ENCODE measurements at regions not wholly inside any gene's neighbourhood (a gene's known extent, or its start where the extent isn't known, plus 50 kb on each side); places are given as distances from the start of the nearest gene placed in this dataset.

DNA sequence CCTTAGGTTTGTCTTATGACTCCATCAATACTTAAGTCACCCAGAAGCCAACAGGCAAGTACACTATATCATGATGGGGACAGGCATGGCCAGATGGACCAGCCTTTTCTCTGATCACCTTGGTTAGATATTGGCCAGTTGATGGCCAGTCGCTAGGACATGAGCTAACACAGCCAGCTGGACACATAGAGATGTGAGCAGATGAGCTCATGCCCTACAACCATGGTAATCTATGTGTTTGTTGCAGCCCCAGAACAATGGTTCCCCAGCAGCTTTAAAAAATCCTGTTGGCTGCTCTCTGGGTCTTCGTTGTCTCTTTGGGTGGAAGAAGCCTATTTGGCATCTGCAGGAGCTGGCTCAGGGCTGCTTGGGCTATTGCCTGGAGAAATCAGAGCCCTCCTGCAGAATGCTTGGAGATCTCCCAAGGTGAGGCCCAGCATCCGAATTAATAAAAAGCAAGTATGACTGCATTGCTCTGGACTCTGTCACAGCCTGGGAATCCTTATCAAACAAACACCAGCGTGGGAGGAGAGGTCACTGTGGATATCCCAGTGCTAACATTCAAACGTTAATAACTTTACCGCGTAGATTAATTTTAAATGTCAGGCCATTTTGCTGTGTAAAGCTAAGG, 62.3 kb upstream of the KLHL29 start:
- TF ChIP-seq, protein P1, sequence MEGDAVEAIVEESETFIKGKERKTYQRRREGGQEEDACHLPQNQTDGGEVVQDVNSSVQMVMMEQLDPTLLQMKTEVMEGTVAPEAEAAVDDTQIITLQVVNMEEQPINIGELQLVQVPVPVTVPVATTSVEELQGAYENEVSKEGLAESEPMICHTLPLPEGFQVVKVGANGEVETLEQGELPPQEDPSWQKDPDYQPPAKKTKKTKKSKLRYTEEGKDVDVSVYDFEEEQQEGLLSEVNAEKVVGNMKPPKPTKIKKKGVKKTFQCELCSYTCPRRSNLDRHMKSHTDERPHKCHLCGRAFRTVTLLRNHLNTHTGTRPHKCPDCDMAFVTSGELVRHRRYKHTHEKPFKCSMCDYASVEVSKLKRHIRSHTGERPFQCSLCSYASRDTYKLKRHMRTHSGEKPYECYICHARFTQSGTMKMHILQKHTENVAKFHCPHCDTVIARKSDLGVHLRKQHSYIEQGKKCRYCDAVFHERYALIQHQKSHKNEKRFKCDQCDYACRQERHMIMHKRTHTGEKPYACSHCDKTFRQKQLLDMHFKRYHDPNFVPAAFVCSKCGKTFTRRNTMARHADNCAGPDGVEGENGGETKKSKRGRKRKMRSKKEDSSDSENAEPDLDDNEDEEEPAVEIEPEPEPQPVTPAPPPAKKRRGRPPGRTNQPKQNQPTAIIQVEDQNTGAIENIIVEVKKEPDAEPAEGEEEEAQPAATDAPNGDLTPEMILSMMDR (IDR thresholded peaks at IDR 0.05): no peak
- TF ChIP-seq EP300 (IDR thresholded peaks at IDR 0.05) (no peak), POLR2A (IDR thresholded peaks at IDR 0.05) (no peak)

Data from ovary (tissue), 3 donors.